ENCODE measurements at regions not wholly inside any gene's neighbourhood (a gene's known extent, or its start where the extent isn't known, plus 50 kb on each side); places are given as distances from the start of the nearest gene placed in this dataset.

DNA sequence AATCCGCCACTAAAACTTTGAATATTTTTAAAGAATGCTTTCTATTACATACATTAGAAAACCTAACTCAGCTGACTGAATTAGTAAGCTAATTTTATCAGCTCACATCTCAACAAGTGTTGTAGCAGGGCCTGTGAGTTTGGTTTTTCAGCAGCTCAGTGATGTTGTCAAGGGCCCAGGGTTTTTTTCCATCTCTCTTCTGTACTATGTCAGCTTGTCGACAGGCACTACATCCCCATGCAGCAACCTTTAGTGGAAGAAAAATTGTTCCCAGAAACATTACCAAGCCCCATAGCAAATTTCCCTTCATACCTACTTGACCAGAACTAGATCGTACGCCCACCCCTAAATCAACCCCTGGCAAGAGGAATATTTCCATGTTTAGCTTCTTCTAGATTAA is 170.3 kb upstream of the TNFAIP3 start:
- TF ChIP-seq TAF1 (IDR thresholded peaks at IDR 0.05; ENCODE audit: borderline replicate concordance, low read depth, low read length) = no peak
- TF ChIP-seq POLR2A (IDR thresholded peaks at IDR 0.05; ENCODE audit: low read depth, low read length) = no peak
